ENCODE measurements at regions not wholly inside any gene's neighbourhood (a gene's known extent, or its start where the extent isn't known, plus 50 kb on each side); places are given as distances from the start of the nearest gene placed in this dataset.

- TF ChIP-seq RNF219 (CRISPR knock-in tag; IDR thresholded peaks at IDR 0.05) (no peak), SMARCE1 (IDR thresholded peaks at IDR 0.05) (no peak), KAT2B (IDR thresholded peaks at IDR 0.05; ENCODE audit: low read depth, low read length) (no peak), MXD1 (CRISPR knock-in tag; IDR thresholded peaks at IDR 0.05; ENCODE audit: borderline replicate concordance, poor library complexity, severe bottlenecking) (no peak), ZFP36 (IDR thresholded peaks at IDR 0.05; ENCODE audit: low read depth, low read length, partially characterized antibody) (no peak), ZNF146 (CRISPR knock-in tag; IDR thresholded peaks at IDR 0.05; ENCODE audit: unreplicated experiment) (no peak), RBBP5 (IDR thresholded peaks at IDR 0.05; ENCODE audit: borderline replicate concordance, insufficient read depth, low read length, poor library complexity, severe bottlenecking) (no peak), ID3 (CRISPR knock-in tag; IDR thresholded peaks at IDR 0.05) (no peak), ID3 (tag; IDR thresholded peaks at IDR 0.05) (no peak), ZKSCAN8 (CRISPR knock-in tag; IDR thresholded peaks at IDR 0.05) (no peak), FOXA3 (CRISPR knock-in tag; conservative IDR thresholded peaks at IDR 0.05 in 1 of 2, IDR thresholded peaks at IDR 0.05 in 1 of 2) (no peak), GTF3C2 (IDR thresholded peaks at IDR 0.05; ENCODE audit: borderline replicate concordance, extremely low read depth, insufficient read length) (no peak), FOXA1 (IDR thresholded peaks at IDR 0.05; ENCODE audit: borderline replicate concordance) (no peak), MAFG (tag; conservative IDR thresholded peaks at IDR 0.05) (no peak), ARID2 (IDR thresholded peaks at IDR 0.05) (no peak)
Measured at GRCh38 chr5:34583167-34583566, 73.0 kb upstream of the RAI14 start (continued).

Measured in K562 (cell line).